Parathyroid adenoma (tissue), 2 donors: ENCODE measurements at regions not wholly inside any gene's neighbourhood (a gene's known extent, or its start where the extent isn't known, plus 50 kb on each side); places are given as distances from the start of the nearest gene placed in this dataset.

Experiments
- H2AFZ ChIP-seq: fragments of 300-600 bp; sonication (generic); one replicate; pipeline ENCODE4 v1.7.0; 2017; ENCODE audit warnings: antibody characterized with exemption, mild to moderate bottlenecking
- H3K27ac ChIP-seq: fragments of 300-600 bp; sonication (generic); one replicate; pipeline ENCODE4 v1.7.0; 2017
- H3K27me3 ChIP-seq: fragments of 300-600 bp; sonication (generic); one replicate; pipeline ENCODE4 v1.7.0; 2017; ENCODE audit warnings: low read length; ENCODE audit not compliant: control insufficient read depth, insufficient read depth
- H3K36me3 ChIP-seq: fragments of 300-600 bp; sonication (generic); one replicate; pipeline ENCODE4 v1.7.0; 2017; ENCODE audit warnings: low read length; ENCODE audit not compliant: control insufficient read depth, insufficient read depth
- H3K4me1 ChIP-seq: fragments of 300-600 bp; sonication (generic); one replicate; pipeline ENCODE4 v1.7.0; 2017; ENCODE audit warnings: control low read depth
- H3K4me2 ChIP-seq: fragments of 300-600 bp; sonication (generic); one replicate; pipeline ENCODE4 v1.7.0; 2017; ENCODE audit warnings: low read length
- H3K4me3 ChIP-seq: fragments of 300-600 bp; sonication (generic); one replicate; pipeline ENCODE4 v1.7.0; 2017; ENCODE audit warnings: low read depth, low read length
- H3K79me2 ChIP-seq: fragments of 300-600 bp; sonication (generic); one replicate; pipeline ENCODE4 v1.7.0; 2017; ENCODE audit warnings: control low read depth
- H3K9ac ChIP-seq: fragments of 300-600 bp; sonication (generic); one replicate; pipeline ENCODE4 v1.7.0; 2017; ENCODE audit warnings: mild to moderate bottlenecking
- H3K9me3 ChIP-seq: fragments of 300-600 bp; sonication (generic); one replicate; pipeline ENCODE4 v1.7.0; 2017; ENCODE audit warnings: low read length; ENCODE audit not compliant: control insufficient read depth
- TF ChIP-seq, protein P1 (sequence below): fragments of 300-600 bp; sonication (generic); IDR thresholded peaks from one replicate; pipeline ENCODE4 v1.7.0; 2017; ENCODE audit warnings: antibody characterized with exemption, mild to moderate bottlenecking
- donor health status: primary hyperparathyroidism.

DNA sequence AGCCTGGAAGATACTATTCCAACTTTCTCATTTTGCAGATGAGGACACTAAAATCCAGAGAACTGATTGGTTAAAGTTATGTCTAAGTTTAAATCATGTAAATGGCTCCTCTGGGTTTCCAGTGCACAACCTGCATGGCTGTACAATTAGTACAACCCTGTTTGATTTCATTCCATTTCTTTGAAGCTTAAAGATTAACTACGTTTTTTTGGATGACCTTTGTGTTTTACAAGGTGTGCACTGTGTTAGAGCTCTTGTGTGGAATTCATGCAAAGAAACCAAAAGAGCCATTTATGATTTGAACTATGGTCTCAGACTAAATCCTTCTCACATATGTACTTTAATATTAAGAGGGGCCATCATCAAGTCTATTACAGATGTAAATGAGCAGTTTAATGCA, 149.5 kb downstream of the TMEM168 start:
- Histone ChIP-seq H3K9me3 (no peaks in the 10 kb centered on the region), H3K9ac (no peak overlapping the region)
- TF ChIP-seq, protein P1, sequence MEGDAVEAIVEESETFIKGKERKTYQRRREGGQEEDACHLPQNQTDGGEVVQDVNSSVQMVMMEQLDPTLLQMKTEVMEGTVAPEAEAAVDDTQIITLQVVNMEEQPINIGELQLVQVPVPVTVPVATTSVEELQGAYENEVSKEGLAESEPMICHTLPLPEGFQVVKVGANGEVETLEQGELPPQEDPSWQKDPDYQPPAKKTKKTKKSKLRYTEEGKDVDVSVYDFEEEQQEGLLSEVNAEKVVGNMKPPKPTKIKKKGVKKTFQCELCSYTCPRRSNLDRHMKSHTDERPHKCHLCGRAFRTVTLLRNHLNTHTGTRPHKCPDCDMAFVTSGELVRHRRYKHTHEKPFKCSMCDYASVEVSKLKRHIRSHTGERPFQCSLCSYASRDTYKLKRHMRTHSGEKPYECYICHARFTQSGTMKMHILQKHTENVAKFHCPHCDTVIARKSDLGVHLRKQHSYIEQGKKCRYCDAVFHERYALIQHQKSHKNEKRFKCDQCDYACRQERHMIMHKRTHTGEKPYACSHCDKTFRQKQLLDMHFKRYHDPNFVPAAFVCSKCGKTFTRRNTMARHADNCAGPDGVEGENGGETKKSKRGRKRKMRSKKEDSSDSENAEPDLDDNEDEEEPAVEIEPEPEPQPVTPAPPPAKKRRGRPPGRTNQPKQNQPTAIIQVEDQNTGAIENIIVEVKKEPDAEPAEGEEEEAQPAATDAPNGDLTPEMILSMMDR = no peak

DNA sequence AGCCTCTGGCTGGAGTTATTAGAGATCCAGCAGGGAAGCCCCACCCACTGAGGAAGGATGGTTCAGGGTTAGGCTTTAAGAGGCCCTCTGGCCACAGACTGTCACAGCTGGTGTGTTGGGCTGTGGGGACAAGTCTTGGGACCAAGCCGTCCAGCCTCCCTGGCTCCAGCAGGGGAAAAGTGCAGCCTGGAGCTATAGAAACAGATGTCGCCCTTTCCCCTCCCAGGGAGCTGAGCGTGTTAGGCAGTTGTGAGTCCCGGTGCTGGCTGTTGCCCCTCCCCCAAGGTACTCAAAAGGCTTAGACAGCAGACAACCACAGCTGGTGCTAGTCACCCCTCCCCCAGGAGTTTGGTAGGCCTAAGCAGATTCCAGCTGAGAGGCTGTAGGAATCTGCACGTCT, 143.4 kb downstream of the TMEM168 start:
- no peak overlapping the region for H2AFZ ChIP-seq
- H3K4me3 ChIP-seq = no peak overlapping the region
- no peaks in the 10 kb centered on the region for H3K9me3 ChIP-seq
- no peaks in the 10 kb centered on the region for H3K79me2 ChIP-seq
- H3K4me1 ChIP-seq = no peaks in the 10 kb centered on the region
- H3K4me2 ChIP-seq = no peak overlapping the region
- TF ChIP-seq, protein P1 = no peak
- H3K36me3 ChIP-seq = no peaks in the 10 kb centered on the region
- no peak overlapping the region for H3K9ac ChIP-seq
- no peak overlapping the region for H3K27ac ChIP-seq
- no peaks in the 10 kb centered on the region for H3K27me3 ChIP-seq

More for the DNA sequence above, 149.5 kb downstream of the TMEM168 start:
- H3K4me2 ChIP-seq = no peak overlapping the region
- no peaks in the 10 kb centered on the region for H3K4me1 ChIP-seq
- H3K4me3 ChIP-seq = no peak overlapping the region
- no peaks in the 10 kb centered on the region for H3K79me2 ChIP-seq
- no peaks in the 10 kb centered on the region for H3K36me3 ChIP-seq
- no peak overlapping the region for H2AFZ ChIP-seq
- H3K27ac ChIP-seq = no peak overlapping the region
- no peaks in the 10 kb centered on the region for H3K27me3 ChIP-seq

DNA sequence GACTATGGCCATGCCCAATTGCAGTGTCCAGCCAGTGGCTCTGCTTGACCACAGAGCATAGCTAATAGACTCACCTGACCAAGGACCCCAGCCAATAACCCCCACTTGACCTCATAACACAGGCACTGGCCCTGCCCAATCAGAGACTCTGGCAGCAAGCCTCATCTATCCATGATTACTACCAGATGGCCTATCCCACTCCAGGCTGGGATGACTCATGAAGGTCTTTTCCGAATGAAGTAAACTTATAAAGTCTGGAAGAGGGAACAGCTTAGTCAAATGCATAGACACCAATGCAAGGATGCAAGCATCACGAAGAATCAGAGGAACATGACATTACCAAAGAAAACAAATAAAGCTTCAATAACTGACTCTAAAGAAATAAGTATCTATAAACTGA, 141.4 kb downstream of the TMEM168 start:
- no peaks in the 10 kb centered on the region for H3K4me1 ChIP-seq
- no peak overlapping the region for H2AFZ ChIP-seq
- H3K27me3 ChIP-seq = no peaks in the 10 kb centered on the region
- no peak overlapping the region for H3K4me2 ChIP-seq
- H3K36me3 ChIP-seq = no peaks in the 10 kb centered on the region
- H3K9me3 ChIP-seq = no peaks in the 10 kb centered on the region
- no peaks in the 10 kb centered on the region for H3K79me2 ChIP-seq
- no peak overlapping the region for H3K4me3 ChIP-seq
- TF ChIP-seq, protein P1 = no peak
- no peak overlapping the region for H3K27ac ChIP-seq
- H3K9ac ChIP-seq = no peak overlapping the region

DNA sequence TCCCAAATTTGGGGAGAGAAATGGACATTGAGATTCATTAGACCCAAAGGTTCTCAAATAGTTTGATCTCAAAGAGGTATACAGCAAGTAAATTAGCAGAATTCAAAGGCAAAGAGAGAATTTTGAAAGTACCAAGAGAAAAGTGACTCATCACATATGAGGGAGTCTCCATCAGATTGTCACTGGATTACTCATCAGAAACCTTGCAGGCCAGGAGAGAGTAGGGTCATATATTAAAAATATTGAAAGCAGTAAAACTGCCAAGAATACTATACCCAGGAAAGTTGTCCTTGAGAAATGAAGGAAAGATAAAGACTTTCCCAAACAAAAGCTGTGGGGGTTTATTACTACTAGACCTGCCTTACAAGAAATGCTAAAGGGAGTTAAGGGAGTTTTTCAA, 140.6 kb downstream of the TMEM168 start:
- no peaks in the 10 kb centered on the region for H3K27me3 ChIP-seq
- H3K9ac ChIP-seq = no peak overlapping the region
- H3K4me3 ChIP-seq = no peak overlapping the region
- no peaks in the 10 kb centered on the region for H3K9me3 ChIP-seq
- no peak overlapping the region for H3K4me2 ChIP-seq
- no peak overlapping the region for H3K27ac ChIP-seq
- H3K36me3 ChIP-seq = no peaks in the 10 kb centered on the region
- H2AFZ ChIP-seq = no peak overlapping the region
- no peaks in the 10 kb centered on the region for H3K4me1 ChIP-seq
- TF ChIP-seq, protein P1 = no peak
- no peaks in the 10 kb centered on the region for H3K79me2 ChIP-seq

DNA sequence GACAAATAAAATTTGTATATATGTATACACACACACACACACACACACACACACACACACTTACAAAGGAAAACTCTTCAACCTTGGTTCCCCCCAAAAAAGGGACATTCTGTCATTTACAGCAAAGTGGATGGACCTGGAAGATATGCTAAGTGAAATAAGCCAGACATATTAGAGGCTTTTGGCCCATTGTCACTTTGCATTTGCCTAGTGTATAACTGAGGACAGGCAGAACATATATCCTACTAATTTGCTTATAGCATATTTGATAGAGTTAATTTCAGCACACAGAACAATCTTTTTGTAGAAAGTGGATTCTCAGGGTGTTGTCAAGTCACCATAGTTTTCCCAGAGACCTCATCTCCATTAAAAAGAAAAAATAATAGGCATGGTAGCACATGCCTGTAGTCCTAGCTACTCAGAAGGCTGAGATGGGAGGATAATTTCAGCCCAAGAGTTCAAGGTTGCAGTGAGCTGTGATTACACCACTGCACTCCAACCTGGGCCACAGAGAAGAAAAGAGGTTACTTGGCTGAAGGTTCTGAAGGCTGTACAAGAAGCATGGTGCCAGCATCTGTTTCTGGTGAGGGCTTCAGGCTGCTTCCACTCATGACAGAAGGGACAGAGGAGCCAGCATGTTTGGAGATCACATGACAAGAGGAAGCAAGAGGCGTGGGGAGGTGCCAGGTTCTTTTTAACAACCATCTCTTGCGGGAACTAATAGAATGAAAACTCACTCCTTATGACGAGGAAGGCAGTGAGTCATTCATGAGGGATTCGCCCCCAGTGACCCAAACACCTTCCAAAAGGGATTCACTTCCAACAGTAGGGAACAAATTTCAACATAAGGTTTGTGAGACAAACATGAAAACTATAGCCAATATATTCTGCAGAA, 135.6 kb downstream of the TMEM168 start:
- no peaks in the 10 kb centered on the region for H3K4me1 ChIP-seq
- H3K9me3 ChIP-seq = no peaks in the 10 kb centered on the region
- no peak overlapping the region for H3K9ac ChIP-seq
- no peaks in the 10 kb centered on the region for H3K27me3 ChIP-seq
- no peak overlapping the region for H3K27ac ChIP-seq
- H3K4me2 ChIP-seq = no peak overlapping the region
- H2AFZ ChIP-seq = no peak overlapping the region
- no peak overlapping the region for H3K4me3 ChIP-seq
- TF ChIP-seq, protein P1 = no peak
- no peaks in the 10 kb centered on the region for H3K36me3 ChIP-seq
- no peaks in the 10 kb centered on the region for H3K79me2 ChIP-seq
